ENCODE measurements at regions not wholly inside any gene's neighbourhood (a gene's known extent, or its start where the extent isn't known, plus 50 kb on each side); places are given as distances from the start of the nearest gene placed in this dataset.
"Not testable (repeated sequence)": the region's sequence is repeated elsewhere in the genome, so short reads cannot be mapped to it uniquely, and the experiment has no call there.

- DNase-seq: no peak
These were observed 257.9 kb upstream of the ADRA1B start for GRCh38 chr5:159658266-159658925.

DNA sequence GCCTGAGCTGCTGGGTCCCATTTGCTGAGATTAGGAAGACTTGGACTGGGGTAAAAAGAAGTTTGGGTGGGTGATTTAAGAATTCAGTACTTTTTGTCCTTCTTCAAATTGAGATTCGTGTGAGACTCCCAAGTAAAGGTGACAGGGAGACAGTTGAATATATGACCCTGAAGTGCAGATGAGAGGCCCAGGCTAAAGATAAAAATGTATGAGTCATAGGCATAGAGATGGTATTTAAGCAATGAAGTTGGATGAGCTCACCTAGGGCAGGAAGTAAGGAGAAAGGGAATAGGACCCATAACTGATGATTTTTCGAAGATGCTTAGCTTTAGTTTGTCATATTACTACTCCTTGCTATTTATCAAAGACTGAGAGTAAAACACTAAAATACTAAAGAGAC is 255.9 kb upstream of the ADRA1B start:
- no peak for DNase-seq

DNA sequence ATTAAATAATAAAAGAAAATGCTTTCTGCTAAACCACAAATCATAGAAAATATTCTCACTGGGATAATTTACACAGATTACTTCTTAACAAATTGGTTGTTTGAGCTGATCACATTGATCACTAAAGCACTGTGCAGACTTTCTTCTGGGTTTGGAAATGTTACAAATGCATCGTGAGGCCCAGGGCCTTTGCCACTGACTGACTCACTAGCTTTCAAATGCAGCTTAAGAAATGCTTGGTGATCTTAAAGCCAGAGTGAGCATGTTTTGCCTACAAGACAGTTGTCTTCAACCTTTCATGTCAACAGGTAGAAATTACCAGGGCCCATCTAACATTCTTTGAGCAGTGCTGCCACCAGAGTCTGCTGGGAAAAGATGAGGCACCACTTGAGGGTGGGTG is 252.3 kb upstream of the ADRA1B start:
- DNase-seq: no peak

DNA sequence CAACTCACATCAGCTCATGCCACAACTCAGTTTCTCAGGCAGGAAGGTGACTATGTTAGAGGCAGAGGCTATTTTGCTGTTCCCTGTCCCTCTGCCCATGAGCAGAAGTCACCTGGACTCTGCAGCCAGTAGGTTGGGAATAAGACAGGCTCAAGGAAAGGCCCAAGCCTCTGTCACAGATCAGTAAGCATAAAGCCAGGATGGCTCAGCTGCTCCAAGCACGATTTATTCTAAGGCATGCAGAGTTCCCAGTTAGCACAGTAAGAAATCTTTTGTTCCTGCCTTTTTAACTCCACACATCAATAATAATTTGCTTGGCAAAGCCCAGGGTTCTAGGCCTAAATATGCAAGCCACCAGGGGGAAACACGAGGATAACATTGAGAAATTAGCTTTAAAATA is 249.0 kb upstream of the ADRA1B start:
- DNase-seq: no peak

- no peak for DNase-seq
These were observed 247.7 kb upstream of the ADRA1B start for GRCh38 chr5:159668556-159668955.

DNA sequence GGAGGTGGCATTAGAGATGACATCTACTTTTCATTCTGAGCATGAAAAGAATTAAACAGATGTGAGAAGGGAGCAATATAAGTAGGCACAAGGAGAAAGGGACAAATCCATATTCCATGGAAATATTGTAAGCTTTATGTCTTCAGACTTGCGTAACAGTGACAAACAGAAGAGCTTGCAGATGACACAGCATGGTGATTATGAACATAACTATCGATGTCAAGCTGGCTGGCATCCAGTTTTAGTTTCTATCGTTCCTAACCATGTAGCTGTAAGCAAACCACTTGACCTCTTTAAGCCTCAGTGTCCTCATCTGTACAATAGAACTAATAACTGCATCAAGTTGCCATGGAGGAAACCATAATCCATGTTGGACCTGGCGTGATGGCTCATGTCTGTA is 246.7 kb upstream of the ADRA1B start:
- DNase-seq: no peak

- no peak for DNase-seq
These were observed 244.4 kb upstream of the ADRA1B start for GRCh38 chr5:159671886-159672285.

DNA sequence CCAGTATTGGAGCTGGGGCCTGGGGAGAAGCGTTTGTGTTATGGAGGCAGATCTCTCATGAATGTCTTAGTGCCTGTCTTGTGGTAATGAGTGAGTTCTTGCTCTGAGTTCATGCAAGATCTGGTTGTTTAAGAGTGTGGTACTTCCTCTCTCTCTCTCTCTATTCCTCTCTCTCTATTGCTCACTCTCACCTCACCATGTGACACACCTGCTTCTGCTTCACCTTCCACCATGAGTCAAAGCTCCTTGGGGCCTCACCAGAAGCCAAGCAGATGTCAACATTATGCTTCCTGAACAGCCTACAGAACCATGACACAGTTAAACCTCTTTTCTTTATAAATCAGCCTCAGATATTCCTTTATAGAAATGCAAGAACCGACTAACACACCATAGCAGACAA is 242.7 kb upstream of the ADRA1B start:
- DNase-seq: no peak

DNA sequence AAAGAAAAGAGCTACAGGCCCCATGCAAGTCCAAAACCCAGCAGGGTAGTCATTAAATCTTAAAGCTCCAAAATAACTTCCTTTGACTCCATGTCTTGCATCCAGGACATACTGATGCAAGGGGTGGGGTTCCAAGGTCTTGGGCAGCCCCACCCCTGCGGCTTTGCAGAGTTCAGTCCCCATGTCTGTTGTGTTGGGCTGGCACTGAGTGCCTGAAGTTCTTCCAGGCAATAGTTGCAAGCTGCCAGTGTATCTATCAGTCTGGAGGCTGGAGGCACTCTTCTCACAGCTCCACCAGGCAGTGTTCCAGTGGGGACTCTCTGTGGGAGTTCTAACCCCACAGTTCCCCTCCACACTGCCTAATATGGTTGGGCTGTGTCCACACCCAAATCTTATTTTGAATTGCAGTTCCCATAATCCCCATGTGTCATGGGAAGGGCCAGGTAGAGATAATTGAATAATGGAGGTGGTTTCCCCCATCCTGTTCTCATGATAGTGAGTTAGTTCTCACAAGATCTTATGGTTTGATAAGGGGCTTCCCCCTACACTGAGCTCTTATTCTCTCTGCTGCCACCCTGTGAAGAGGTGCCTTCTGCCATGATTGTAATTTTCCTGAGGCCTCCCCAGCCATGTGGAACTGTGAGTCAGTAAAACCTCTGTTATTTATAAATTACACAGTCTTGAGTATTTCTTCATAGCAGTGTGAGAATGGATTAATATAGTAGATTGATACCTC is 237.5 kb upstream of the ADRA1B start:
- no peak for DNase-seq

DNA sequence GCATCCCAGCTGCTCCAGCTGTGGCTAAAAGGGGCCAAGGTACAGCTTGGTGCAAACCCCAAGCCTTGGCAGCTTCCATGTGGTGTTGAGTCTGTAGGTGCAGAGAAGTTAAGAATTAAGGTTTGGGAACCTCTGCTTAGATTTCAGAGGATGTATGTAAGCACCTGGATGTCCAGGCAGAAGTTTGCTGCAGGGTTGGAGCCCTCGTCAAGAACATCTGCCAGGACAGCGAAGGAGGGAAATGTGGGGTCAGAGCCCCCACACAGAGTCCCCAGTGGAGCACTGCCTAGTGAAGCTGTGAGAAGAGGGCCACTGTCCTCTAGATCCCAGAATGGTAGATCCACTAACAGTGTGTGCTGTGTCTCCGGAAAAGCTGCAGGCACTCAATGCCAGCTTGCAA is 236.2 kb upstream of the ADRA1B start:
- DNase-seq: no peak

GRCh38 chr5:159681661-159682060 is 234.6 kb upstream of the ADRA1B start:
- no peak for DNase-seq

DNA sequence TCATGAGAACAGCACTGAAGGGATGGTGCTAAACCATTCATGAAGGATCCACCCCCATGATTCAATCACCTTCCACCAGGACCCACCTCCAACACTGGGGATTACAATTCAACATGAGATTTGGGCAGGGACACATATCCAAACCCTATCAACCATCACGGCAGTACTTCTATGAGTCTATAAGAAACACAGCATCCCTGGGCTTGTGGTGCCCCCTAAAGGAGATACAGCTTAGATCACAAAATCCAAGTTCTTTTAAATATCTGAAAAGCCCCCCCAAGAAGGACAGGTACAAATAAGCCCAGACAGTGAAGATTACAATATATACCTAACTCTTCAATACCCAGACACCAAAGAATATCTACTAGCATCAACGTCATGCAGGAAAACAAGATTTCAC is 233.7 kb upstream of the ADRA1B start:
- DNase-seq: no peak

- not testable (repeated sequence) for DNase-seq
These were observed 228.4 kb upstream of the ADRA1B start for GRCh38 chr5:159687892-159688291.

DNA sequence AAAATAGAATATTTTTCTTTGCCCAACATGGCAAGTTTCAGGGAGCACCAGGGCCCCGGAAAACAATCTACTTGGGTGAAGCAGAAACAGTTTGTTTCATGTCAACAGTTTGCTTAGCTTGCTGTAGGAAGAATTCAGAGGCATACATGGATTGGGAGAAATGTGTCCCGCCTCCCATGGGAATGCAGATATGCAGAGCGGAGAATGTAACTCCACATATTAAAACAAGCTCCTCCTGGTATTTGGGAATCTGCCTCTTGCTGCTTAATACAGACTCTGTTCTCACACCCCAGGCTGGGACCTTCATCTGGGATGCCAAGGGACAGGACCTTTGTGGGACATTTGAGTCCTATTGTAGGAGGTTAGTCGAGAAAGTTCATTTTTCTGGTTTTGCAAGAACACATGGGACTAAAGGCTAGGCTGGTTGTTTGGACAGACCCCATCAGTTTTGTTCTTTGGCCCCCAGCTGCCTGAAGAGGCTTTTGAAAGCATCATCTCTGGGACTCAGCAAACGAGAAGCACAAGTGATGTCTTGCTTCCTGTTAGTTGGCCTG is 220.5 kb upstream of the ADRA1B start:
- no peak for DNase-seq

DNA sequence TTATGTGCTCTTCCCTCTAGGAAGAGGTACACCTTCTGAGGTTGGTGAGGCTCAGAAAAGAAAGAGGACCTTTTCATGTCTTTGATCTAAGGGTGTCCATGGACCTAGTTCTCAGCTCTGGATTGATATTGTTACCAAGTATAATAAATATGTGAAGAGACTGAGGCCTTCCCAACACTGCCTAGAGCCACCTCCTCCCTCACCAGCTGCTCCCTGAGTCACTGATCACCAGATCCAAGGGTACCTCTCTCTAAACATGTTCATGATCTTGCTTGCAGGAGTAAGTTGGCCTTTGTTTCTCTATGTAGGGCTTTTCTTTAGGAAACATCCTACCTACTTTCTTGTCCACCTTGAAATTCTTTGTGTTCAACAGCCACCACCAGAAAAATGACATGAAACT is 218.8 kb upstream of the ADRA1B start:
- no peak for DNase-seq

DNA sequence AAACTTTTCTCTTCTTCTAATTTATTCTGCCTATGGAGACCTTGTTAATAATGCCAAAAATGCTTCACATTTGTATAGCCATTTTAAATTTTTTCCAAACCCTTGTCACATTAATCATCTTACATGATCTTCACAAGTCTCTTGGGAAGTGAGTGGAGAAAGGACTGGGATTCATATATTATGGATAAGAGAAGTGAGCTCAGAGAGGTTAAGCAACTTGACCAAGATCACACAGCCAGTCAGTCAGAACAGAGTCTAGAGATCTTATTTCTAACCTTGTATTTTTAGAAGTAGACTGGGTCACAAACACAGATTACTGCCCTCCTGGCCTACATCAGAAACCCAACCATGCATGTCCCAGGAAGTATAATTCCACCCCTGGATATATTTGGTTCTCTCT is 218.0 kb upstream of the ADRA1B start:
- DNase-seq: no peak

GRCh38 chr5:159700016-159700415 is 216.3 kb upstream of the ADRA1B start:
- no peak for DNase-seq

DNA sequence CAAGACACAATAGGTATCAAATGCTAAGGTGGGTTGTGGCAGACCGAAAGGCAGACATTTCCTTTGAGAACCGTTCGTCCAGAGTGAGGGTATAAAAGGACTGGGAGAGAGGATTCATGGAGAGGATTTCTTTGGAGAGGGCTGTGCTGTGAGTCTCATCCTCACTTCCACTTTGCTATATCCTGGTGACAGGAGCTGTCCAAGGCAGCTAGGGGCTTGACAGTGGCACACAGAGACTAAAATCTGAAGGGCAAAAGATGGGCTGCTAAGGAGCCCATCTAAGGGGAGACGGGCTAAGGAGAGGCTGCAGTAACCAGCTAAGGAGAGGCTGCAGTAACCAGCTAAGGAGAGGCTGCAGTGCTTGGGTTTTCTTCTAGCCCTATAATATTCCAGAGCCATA is 214.0 kb upstream of the ADRA1B start:
- DNase-seq: no peak

DNA sequence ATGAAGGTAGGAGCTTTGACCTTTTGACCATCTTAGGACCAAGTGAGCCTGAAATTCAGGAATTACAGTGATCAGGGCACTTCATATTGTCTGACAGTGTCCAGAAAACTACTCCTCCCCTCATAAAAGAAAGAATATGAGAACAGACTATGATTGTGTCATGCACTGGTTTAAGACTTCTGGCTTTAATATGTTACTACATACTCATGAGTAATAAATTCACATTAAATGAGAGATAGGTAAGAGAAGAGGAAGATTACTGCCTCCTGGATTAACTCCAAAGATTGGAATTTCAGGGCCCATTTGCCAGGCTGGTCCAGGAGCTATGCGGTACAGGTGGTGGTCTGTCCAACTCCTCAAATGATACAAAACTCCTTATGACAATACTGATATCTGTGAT is 213.5 kb upstream of the ADRA1B start:
- no peak for DNase-seq

DNA sequence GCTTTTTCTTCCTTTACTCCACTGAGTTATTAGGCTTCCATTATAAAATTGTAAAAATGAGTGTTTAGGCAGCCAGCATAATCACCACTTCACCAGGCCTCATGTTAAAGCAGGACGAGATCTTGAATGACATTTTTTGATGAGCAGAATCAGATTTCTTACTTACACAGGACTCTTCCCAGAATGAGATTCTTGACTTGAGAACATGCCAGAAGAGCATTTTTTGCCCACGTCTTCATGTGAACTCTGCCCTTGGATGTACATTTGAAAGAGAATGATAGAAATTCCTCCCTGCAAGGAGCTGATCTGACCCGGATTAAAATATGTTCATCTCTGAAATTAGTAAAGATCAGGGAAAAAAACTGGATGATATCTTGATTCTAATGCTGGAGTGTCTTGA is 212.1 kb upstream of the ADRA1B start:
- DNase-seq: no peak

- DNase-seq: no peak
These were observed 210.3 kb upstream of the ADRA1B start for GRCh38 chr5:159705948-159706347.

- DNase-seq: no peak
These were observed 208.2 kb upstream of the ADRA1B start for GRCh38 chr5:159708090-159708489.

DNA sequence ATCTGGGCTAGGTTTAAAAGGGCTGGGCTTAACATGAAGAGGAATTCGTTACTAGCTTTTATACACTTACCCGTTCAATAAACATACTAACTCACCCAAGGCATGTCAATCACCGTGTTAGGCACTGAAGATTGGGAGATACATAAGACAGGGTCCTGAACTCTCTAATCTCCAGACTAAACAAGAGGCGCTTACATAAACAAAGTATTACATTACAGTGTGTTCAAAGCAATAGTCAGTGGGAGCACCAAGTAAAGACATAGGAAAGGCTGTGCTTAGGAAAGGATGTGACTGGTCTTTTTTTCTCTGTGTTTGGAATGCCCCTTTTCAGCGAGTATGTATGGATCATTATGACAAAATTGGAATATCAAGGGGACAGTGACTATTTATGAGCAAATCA is 203.6 kb upstream of the ADRA1B start:
- DNase-seq: no peak

GRCh38 chr5:159713254-159713653 is 203.0 kb upstream of the ADRA1B start:
- no peak for DNase-seq

GRCh38 chr5:159713773-159714172 is 202.5 kb upstream of the ADRA1B start:
- no peak for DNase-seq
